GM19395 (cell line): ENCODE measurements at regions not wholly inside any gene's neighbourhood (a gene's known extent, or its start where the extent isn't known, plus 50 kb on each side); places are given as distances from the start of the nearest gene placed in this dataset.

Source experiments
- ATAC-seq: cut with Tn5 transposase; IDR thresholded peaks from one replicate; pipeline ENCODE4 v1.9.1; 2021; ENCODE audit warnings: mild to moderate bottlenecking, moderate library complexity; ENCODE audit not compliant: unreplicated experiment

GRCh38 chr20:60867589-60867988 lies 384.5 kb upstream of the CDH4 start:
- no peak for ATAC-seq

GRCh38 chr20:60868316-60868891 lies 383.7 kb upstream of the CDH4 start:
- no peak for ATAC-seq

- ATAC-seq: no peak
Measured at GRCh38 chr20:60869087-60869486, 383.0 kb upstream of the CDH4 start.

GRCh38 chr20:60869625-60870024 lies 382.4 kb upstream of the CDH4 start:
- ATAC-seq: no peak

- ATAC-seq: no peak
Measured at GRCh38 chr20:60870040-60870439, 382.0 kb upstream of the CDH4 start.

- ATAC-seq: no peak
Measured at GRCh38 chr20:60872224-60872623, 379.8 kb upstream of the CDH4 start.

GRCh38 chr20:60877071-60877857 lies 374.8 kb upstream of the CDH4 start:
- no peak for ATAC-seq

GRCh38 chr20:60882836-60883235 lies 369.2 kb upstream of the CDH4 start:
- no peak for ATAC-seq

GRCh38 chr20:60883496-60883895 lies 368.6 kb upstream of the CDH4 start:
- ATAC-seq: no peak

- no peak for ATAC-seq
Measured at GRCh38 chr20:60884277-60884676, 367.8 kb upstream of the CDH4 start.

- no peak for ATAC-seq
Measured at GRCh38 chr20:60888771-60889170, 363.3 kb upstream of the CDH4 start.

GRCh38 chr20:60892095-60892813 lies 359.8 kb upstream of the CDH4 start:
- no peak for ATAC-seq

GRCh38 chr20:60894091-60894490 lies 358.0 kb upstream of the CDH4 start:
- no peak for ATAC-seq

GRCh38 chr20:60895363-60896079 lies 356.5 kb upstream of the CDH4 start:
- ATAC-seq: no peak

- ATAC-seq: no peak
Measured at GRCh38 chr20:60897976-60898375, 354.1 kb upstream of the CDH4 start.

- ATAC-seq: no peak
Measured at GRCh38 chr20:60899320-60899719, 352.7 kb upstream of the CDH4 start.

GRCh38 chr20:60900618-60901017 lies 351.4 kb upstream of the CDH4 start:
- no peak for ATAC-seq

- no peak for ATAC-seq
Measured at GRCh38 chr20:60901831-60902230, 350.2 kb upstream of the CDH4 start.

- ATAC-seq: no peak
Measured at GRCh38 chr20:60903325-60903971, 348.6 kb upstream of the CDH4 start.

- no peak for ATAC-seq
Measured at GRCh38 chr20:60904730-60905129, 347.3 kb upstream of the CDH4 start.

- ATAC-seq: no peak
Measured at GRCh38 chr20:60905919-60906318, 346.1 kb upstream of the CDH4 start.
